HCT116 (cell line): ENCODE measurements at regions not wholly inside any gene's neighbourhood (a gene's known extent, or its start where the extent isn't known, plus 50 kb on each side); places are given as distances from the start of the nearest gene placed in this dataset.

ENCODE experiments used
- ATAC-seq: fragments of 200-7000 bp; cut with Tn5 transposase; 2 replicates; pipeline ENCODE4 v1.9.1; 2020; ENCODE audit warnings: mild to moderate bottlenecking, moderate library complexity
- BruUV-seq: library from RNA; stranded (reverse); fragments of 400-500 nt; replicated peaks from 2 replicates; lab custom pipeline; 2021; lab: Mats Ljungman, UMichigan
- CTCF ChIA-PET: fragments of 300-600 bp; sonication (Branson Sonifier 250); formaldehyde crosslinking; loops from one replicate; lab custom pipeline; 2021; ENCODE audit warnings: antibody characterized with exemption; lab: Charles Lee
- POLR2A ChIA-PET: fragments of 300-600, 350-600 bp; sonication (Branson Sonifier 250); formaldehyde crosslinking; loops from one replicate; lab custom pipeline; 2021; ENCODE audit warnings: antibody characterized with exemption; lab: Charles Lee
- RAD21 ChIA-PET, 2 experiments: fragments of 300-600 bp; sonication (Branson Sonifier 250); formaldehyde crosslinking; loops; one replicate each; lab custom pipeline; 2023; ENCODE audit warnings: low total read pairs in 2 of 2; ENCODE audit not compliant: uncharacterized antibody in 2 of 2, unreplicated experiment in 2 of 2, low non-redundant PET in 1 of 2; lab: Charles Lee
- DNase-seq: peaks from one replicate; pipeline ENCODE4 v3.0.0-alpha.2; 2010; ENCODE audit warnings: low read depth, low spot score
- H2AFZ ChIP-seq: fragments of 200-600 bp; shearing (Covaris generic), sonication (generic); 2 replicates; pipeline ENCODE4 v1.6.1; 2017; ENCODE audit warnings: low read depth, mixed run types, mixed read lengths, antibody characterized with exemption, low read length; ENCODE audit not compliant: poor library complexity, severe bottlenecking
- H3K27ac ChIP-seq: 2 replicates; pipeline ENCODE4 v1.5.1; 2012; ENCODE audit warnings: low read depth, low read length
- H3K27me3 ChIP-seq: fragments of 200-600 bp; sonication (generic); 2 replicates; pipeline ENCODE4 v1.6.1; 2016; ENCODE audit warnings: mixed run types, low read length, mixed read lengths; ENCODE audit not compliant: insufficient read depth
- H3K36me3 ChIP-seq, 2 experiments: fragments of 200-500 bp in 1 of 2; fragments of 200-600 bp in 1 of 2; sonication (Bioruptor generic) in 1 of 2; sonication (generic) in 1 of 2; 2 replicates each; pipeline versions ENCODE4 v1.5.1 to v1.6.1; 2014 to 2016; ENCODE audit warnings: low read length in 2 of 2, inconsistent platforms in 1 of 2, mixed read lengths in 1 of 2, mixed run types in 1 of 2; ENCODE audit not compliant: insufficient read depth in 2 of 2, control insufficient read depth in 1 of 2
- H3K4me1 ChIP-seq, 2 experiments: fragments of 200-600 bp in 1 of 2; sonication (generic) in 1 of 2; 2 replicates each; pipeline versions ENCODE4 v1.5.1 to v1.6.1; 2012 to 2017; ENCODE audit warnings: low read length in 2 of 2, inconsistent platforms in 1 of 2, mild to moderate bottlenecking in 1 of 2, mixed read lengths in 1 of 2, mixed run types in 1 of 2, moderate library complexity in 1 of 2; ENCODE audit not compliant: insufficient read depth in 2 of 2, control insufficient read depth in 1 of 2
- H3K4me2 ChIP-seq: fragments of 200-600 bp; sonication (generic); 2 replicates; pipeline ENCODE4 v1.6.1; 2017; ENCODE audit warnings: mixed run types, low read length, mixed read lengths
- H3K4me3 ChIP-seq, 2 experiments: fragments of 200-600 bp in 1 of 2; sonication (generic) in 1 of 2; replicated peaks in 1 of 2; 2 replicates each; pipeline ENCODE4 v1.5.1; 2011 to 2016; ENCODE audit warnings: low read length in 2 of 2, control low read depth in 1 of 2, low read depth in 1 of 2, mild to moderate bottlenecking in 1 of 2, mixed read lengths in 1 of 2, mixed run types in 1 of 2
- H3K79me2 ChIP-seq: fragments of 200-600 bp; sonication (generic); 2 replicates; pipeline ENCODE4 v1.6.1; 2017; ENCODE audit warnings: mild to moderate bottlenecking, mixed run types, low read length, moderate library complexity, mixed read lengths; ENCODE audit not compliant: insufficient read depth
- H3K9ac ChIP-seq: fragments of 200-600 bp; sonication (generic); 2 replicates; pipeline ENCODE4 v1.6.1; 2016; ENCODE audit warnings: low read length, mixed read lengths
- H3K9me2 ChIP-seq: fragments of 200-600 bp; sonication (generic), shearing (Covaris generic); 2 replicates; pipeline ENCODE4 v1.6.1; 2017; ENCODE audit warnings: mixed run types, mild to moderate bottlenecking, moderate library complexity; ENCODE audit not compliant: insufficient read depth
- H3K9me3 ChIP-seq, 2 experiments: fragments of 200-500 bp in 1 of 2; fragments of 200-600 bp in 1 of 2; sonication (Bioruptor generic) in 1 of 2; sonication (generic) in 1 of 2; 2 replicates each; pipeline ENCODE4 v1.6.1; 2014 to 2017; ENCODE audit warnings: low read length in 2 of 2, mixed read lengths in 2 of 2, inconsistent platforms in 1 of 2, low read depth in 1 of 2, mild to moderate bottlenecking in 1 of 2, mixed run types in 1 of 2, moderate library complexity in 1 of 2; ENCODE audit not compliant: control insufficient read depth in 1 of 2, insufficient read depth in 1 of 2
- H4K20me1 ChIP-seq: fragments of 200-600 bp; sonication (generic), shearing (Covaris generic); 2 replicates; pipeline ENCODE4 v1.6.1; 2017; ENCODE audit warnings: mixed run types, mild to moderate bottlenecking, moderate library complexity; ENCODE audit not compliant: insufficient read depth
- ATF3 ChIP-seq: IDR thresholded peaks from 2 replicates; pipeline ENCODE4 v1.6.1; 2012
- CBX3 ChIP-seq: IDR thresholded peaks from 2 replicates; pipeline ENCODE4 v1.6.1; 2012; ENCODE audit warnings: low read depth
- EGR1 ChIP-seq: IDR thresholded peaks from 2 replicates; pipeline ENCODE4 v1.6.1; 2012; ENCODE audit warnings: low read depth
- ELF1 ChIP-seq: IDR thresholded peaks from 2 replicates; pipeline ENCODE4 v1.6.1; 2012; ENCODE audit warnings: low read depth, borderline replicate concordance
- EZH2 ChIP-seq: fragments of 200-600 bp; sonication (generic); IDR thresholded peaks from 2 replicates; pipeline ENCODE4 v1.6.1; 2017; ENCODE audit warnings: antibody characterized with exemption, mixed run types
- EZH2phosphoT487 ChIP-seq: fragments of 200-600 bp; IDR thresholded peaks from 2 replicates; pipeline ENCODE4 v1.6.1; 2018; ENCODE audit warnings: antibody characterized with exemption, borderline replicate concordance
- FOSL1 ChIP-seq: IDR thresholded peaks from 2 replicates; pipeline ENCODE4 v1.6.1; 2012; ENCODE audit warnings: low read depth
- JUND ChIP-seq: IDR thresholded peaks from 2 replicates; pipeline ENCODE4 v1.6.1; 2012
- MAX ChIP-seq: IDR thresholded peaks from 2 replicates; pipeline ENCODE4 v1.6.1; 2012
- POLR2A ChIP-seq: IDR thresholded peaks from 2 replicates; pipeline ENCODE4 v1.7.0; 2011; ENCODE audit warnings: borderline replicate concordance; ENCODE audit not compliant: insufficient read depth, insufficient read length; ENCODE audit errors: extremely low read depth
- POLR2AphosphoS5 ChIP-seq: IDR thresholded peaks from 2 replicates; pipeline ENCODE4 v1.6.1; 2011; ENCODE audit warnings: mild to moderate bottlenecking, low read depth, low read length, moderate library complexity
- RAD21 ChIP-seq: IDR thresholded peaks from 2 replicates; pipeline ENCODE4 v1.6.1; 2012; ENCODE audit warnings: low read depth, mild to moderate bottlenecking
- REST ChIP-seq: IDR thresholded peaks from 2 replicates; pipeline ENCODE4 v1.6.1; 2012; ENCODE audit warnings: low read depth
- SRF ChIP-seq: IDR thresholded peaks from 2 replicates; pipeline ENCODE4 v1.6.1; 2012; ENCODE audit warnings: low read depth
- TCF7L2 ChIP-seq: IDR thresholded peaks from 2 replicates; pipeline ENCODE4 v1.7.0; 2011; ENCODE audit warnings: borderline replicate concordance, inconsistent platforms; ENCODE audit not compliant: insufficient read depth, insufficient read length; ENCODE audit errors: extremely low read depth
- ZFX ChIP-seq: fragments of 450-650 bp; IDR thresholded peaks from 2 replicates; pipeline ENCODE4 v1.6.1; 2017
- ZNF274 ChIP-seq: fragments of 200-500 bp; sonication (Bioruptor generic); IDR thresholded peaks from 2 replicates; pipeline ENCODE4 v1.6.1; 2014; ENCODE audit warnings: mild to moderate bottlenecking, low read depth, low read length, inconsistent platforms
- intact Hi-C: fragments of 100-400 bp; cut with micrococcal nuclease; formaldehyde crosslinking; loops from 2 replicates; pipeline ENCODE4 v1.10.0; 2022

GRCh38 chr16:58820411-58820810 is 86.3 kb upstream of the GOT2 start:
- no peak overlapping the region for H3K27ac ChIP-seq
- ChIA-PET POLR2A (no interaction called here), RAD21 (no interaction called here), CTCF (no interaction called here)
- no peaks in the 10 kb centered on the region for H4K20me1 ChIP-seq
- H3K4me1 ChIP-seq: no peaks in the 10 kb centered on the region
- no peak overlapping the region for H3K4me3 ChIP-seq
- no peak overlapping the region for H2AFZ ChIP-seq
- no peaks in the 10 kb centered on the region for H3K9me2 ChIP-seq
- H3K79me2 ChIP-seq: no peaks in the 10 kb centered on the region
- peaks cover 11% of the 10 kb centered on the region; the same call in 1 of the 2 replicates for H3K27me3 ChIP-seq
- ATAC-seq (no peak), DNase-seq (no peak)
- H3K9ac ChIP-seq: no peak overlapping the region
- H3K4me2 ChIP-seq: no peak overlapping the region
- TF ChIP-seq EGR1 (no peak), ATF3 (no peak), REST (no peak), JUND (no peak), ELF1 (no peak), CBX3 (no peak), MAX (no peak), POLR2AphosphoS5 (no peak), TCF7L2 (no peak), RAD21 (no peak), EZH2 (no peak), ZNF274 (no peak), POLR2A (no peak), SRF (no peak), FOSL1 (no peak), ZFX (no peak), EZH2phosphoT487 (no peak)
- intact Hi-C loops: no loop called here
- BruUV-seq: no TSS peak
- no peaks in the 10 kb centered on the region for H3K9me3 ChIP-seq
- no peaks in the 10 kb centered on the region for H3K36me3 ChIP-seq
